H9 (cell line): ENCODE measurements at regions not wholly inside any gene's neighbourhood (a gene's known extent, or its start where the extent isn't known, plus 50 kb on each side); places are given as distances from the start of the nearest gene placed in this dataset.
A peak's percentile ranks its signal among the peaks of the same experiment; 100 is the strongest.

Experiments
- DNase-seq: peaks from one replicate; pipeline ENCODE4 v3.0.0-alpha.2; 2017
- H2AFZ ChIP-seq: one replicate; pipeline ENCODE4 v1.6.1; 2013; ENCODE audit warnings: mild to moderate bottlenecking, low read length, control low read depth, moderate library complexity
- H2AK5ac ChIP-seq: 2 replicates; pipeline ENCODE4 v1.6.1; 2013; ENCODE audit warnings: low read length, control low read depth, mixed read lengths; ENCODE audit not compliant: insufficient read length
- H2BK120ac ChIP-seq: one replicate; pipeline ENCODE4 v1.6.1; 2013; ENCODE audit warnings: low read depth, mild to moderate bottlenecking, low read length, control low read depth, inconsistent platforms; ENCODE audit not compliant: poor library complexity, severe bottlenecking
- H2BK12ac ChIP-seq: 2 replicates; pipeline ENCODE4 v1.6.1; 2013; ENCODE audit warnings: low read length, control low read depth, mixed read lengths, low read depth; ENCODE audit not compliant: insufficient read length
- H2BK15ac ChIP-seq: 2 replicates; pipeline ENCODE4 v1.6.1; 2013; ENCODE audit warnings: low read depth, low read length, control low read depth
- H2BK20ac ChIP-seq: one replicate; pipeline ENCODE4 v1.6.1; 2013; ENCODE audit warnings: low read depth, mild to moderate bottlenecking, low read length, control low read depth, inconsistent platforms; ENCODE audit not compliant: poor library complexity, severe bottlenecking
- H2BK5ac ChIP-seq: 2 replicates; pipeline ENCODE4 v1.6.1; 2013; ENCODE audit warnings: low read length, control low read depth, mixed read lengths; ENCODE audit not compliant: insufficient read length
- H3K14ac ChIP-seq: 2 replicates; pipeline ENCODE4 v1.6.1; 2013; ENCODE audit warnings: low read length, control low read depth; ENCODE audit not compliant: insufficient read depth
- H3K18ac ChIP-seq: 2 replicates; pipeline ENCODE4 v1.6.1; 2013; ENCODE audit warnings: low read depth, mild to moderate bottlenecking, mixed read lengths, low read length, control low read depth; ENCODE audit not compliant: insufficient read length
- H3K23ac ChIP-seq: 2 replicates; pipeline ENCODE4 v1.6.1; 2013; ENCODE audit warnings: low read length, control low read depth, mixed read lengths, low read depth; ENCODE audit not compliant: insufficient read length
- H3K23me2 ChIP-seq: 2 replicates; pipeline ENCODE4 v1.6.1; 2013; ENCODE audit warnings: low read depth, mild to moderate bottlenecking, mixed read lengths, low read length, control low read depth; ENCODE audit not compliant: insufficient read length, poor library complexity, severe bottlenecking
- H3K27ac ChIP-seq: 2 replicates; pipeline ENCODE4 v1.5.1; 2013; ENCODE audit warnings: low read length, control low read depth, mixed read lengths, low read depth; ENCODE audit not compliant: insufficient read length
- H3K27me3 ChIP-seq: 2 replicates; pipeline ENCODE4 v1.6.1; 2013; ENCODE audit warnings: low read length, control low read depth, inconsistent platforms; ENCODE audit not compliant: insufficient read depth
- H3K4ac ChIP-seq: 2 replicates; pipeline ENCODE4 v1.6.1; 2013; ENCODE audit warnings: low read depth, mild to moderate bottlenecking, control low read depth, inconsistent platforms, low read length, moderate library complexity
- H3K4me1 ChIP-seq: 2 replicates; pipeline ENCODE4 v1.6.1; 2013; ENCODE audit warnings: low read length, control low read depth, inconsistent platforms; ENCODE audit not compliant: insufficient read depth
- H3K4me2 ChIP-seq: 2 replicates; pipeline ENCODE4 v1.6.1; 2013; ENCODE audit warnings: low read length, control low read depth, mixed read lengths; ENCODE audit not compliant: insufficient read length, insufficient read depth
- H3K56ac ChIP-seq: 2 replicates; pipeline ENCODE4 v1.6.1; 2013; ENCODE audit warnings: low read depth, mild to moderate bottlenecking, mixed read lengths, low read length, control low read depth; ENCODE audit not compliant: insufficient read length
- H3K79me1 ChIP-seq: 2 replicates; pipeline ENCODE4 v1.6.1; 2013; ENCODE audit warnings: low read depth, mild to moderate bottlenecking, moderate library complexity, low read length, control low read depth, inconsistent platforms; ENCODE audit not compliant: insufficient read depth, poor library complexity, severe bottlenecking
- H3K79me2 ChIP-seq: 2 replicates; pipeline ENCODE4 v1.6.1; 2013; ENCODE audit warnings: low read length, control low read depth, inconsistent platforms; ENCODE audit not compliant: insufficient read depth
- H3K9ac ChIP-seq: 2 replicates; pipeline ENCODE4 v1.6.1; 2013; ENCODE audit warnings: low read length, control low read depth, mixed read lengths; ENCODE audit not compliant: insufficient read length; ENCODE audit errors: extremely low read depth
- H3K9me3 ChIP-seq: one replicate; pipeline ENCODE4 v1.6.1; 2013; ENCODE audit warnings: low read depth, low read length, inconsistent platforms; ENCODE audit not compliant: control insufficient read depth
- H3T11ph ChIP-seq: one replicate; pipeline ENCODE4 v1.6.1; 2013; ENCODE audit warnings: mild to moderate bottlenecking, low read length, control low read depth, inconsistent platforms
- H4K20me1 ChIP-seq: one replicate; pipeline ENCODE4 v1.6.1; 2013; ENCODE audit not compliant: control insufficient read depth, insufficient read length, insufficient read depth
- H4K5ac ChIP-seq: 2 replicates; pipeline ENCODE4 v1.6.1; 2013; ENCODE audit warnings: low read depth, mild to moderate bottlenecking, mixed read lengths, low read length, control low read depth; ENCODE audit not compliant: insufficient read length
- H4K8ac ChIP-seq: replicated peaks from 2 replicates; pipeline ENCODE4 v1.6.1; 2013; ENCODE audit warnings: low read length, control low read depth, mixed read lengths, low read depth; ENCODE audit not compliant: insufficient read length
- H4K91ac ChIP-seq: 2 replicates; pipeline ENCODE4 v1.6.1; 2013; ENCODE audit warnings: low read depth, mild to moderate bottlenecking, moderate library complexity, mixed read lengths, low read length, control low read depth; ENCODE audit not compliant: insufficient read length
- H3K27ac Mint-ChIP-seq, 3 experiments: 2 replicates in 2 of 3; 3 replicates in 1 of 3; pipeline ENCODE4 v1.8.0; 2020 to 2021; ENCODE audit warnings: mixed read lengths in 3 of 3, mild to moderate bottlenecking in 1 of 3, moderate library complexity in 1 of 3
- H3K27me3 Mint-ChIP-seq: 2 replicates; pipeline ENCODE4 v1.8.0; 2021; ENCODE audit warnings: low read depth, mild to moderate bottlenecking, moderate library complexity, mixed read lengths
- H3K36me3 Mint-ChIP-seq, 3 experiments: 2 replicates in 2 of 3; 3 replicates in 1 of 3; pipeline ENCODE4 v1.8.0; 2020 to 2021; ENCODE audit warnings: low read depth in 3 of 3, mixed read lengths in 3 of 3; ENCODE audit not compliant: insufficient read depth in 1 of 3
- H3K4me1 Mint-ChIP-seq, 2 experiments: 2 replicates each; pipeline ENCODE4 v1.8.0; 2020; ENCODE audit warnings: mixed read lengths in 2 of 2
- H3K4me3 Mint-ChIP-seq, 2 experiments: 2 replicates in 1 of 2; 3 replicates in 1 of 2; pipeline ENCODE4 v1.8.0; 2020 to 2021; ENCODE audit warnings: mild to moderate bottlenecking in 2 of 2, mixed read lengths in 2 of 2, moderate library complexity in 1 of 2
- H3K9me3 Mint-ChIP-seq, 2 experiments: 2 replicates in 1 of 2; 3 replicates in 1 of 2; pipeline ENCODE4 v1.8.0; 2020; ENCODE audit warnings: mild to moderate bottlenecking in 2 of 2, mixed read lengths in 2 of 2, moderate library complexity in 1 of 2
- WGBS: extraction: QIAGEN DNeasy Blood & Tissue Kit; methylation state at CpG from one replicate; pipeline ENCODE4 v1.1.7; 2013; ENCODE audit warnings: missing lambda C conversion rate, low lambda C conversion rate, mixed read lengths; ENCODE audit not compliant: insufficient read length; ENCODE audit errors: extremely low coverage; 5-methylcytosine and 5-hydroxymethylcytosine counted together
- TF ChIP-seq, protein P1 (sequence below): fragments of 200-600 bp; sonication (generic); conservative IDR thresholded peaks from 3 replicates; pipeline ENCODE4 v1.8.0; 2021; ENCODE audit warnings: antibody characterized with exemption, mild to moderate bottlenecking

DNA sequence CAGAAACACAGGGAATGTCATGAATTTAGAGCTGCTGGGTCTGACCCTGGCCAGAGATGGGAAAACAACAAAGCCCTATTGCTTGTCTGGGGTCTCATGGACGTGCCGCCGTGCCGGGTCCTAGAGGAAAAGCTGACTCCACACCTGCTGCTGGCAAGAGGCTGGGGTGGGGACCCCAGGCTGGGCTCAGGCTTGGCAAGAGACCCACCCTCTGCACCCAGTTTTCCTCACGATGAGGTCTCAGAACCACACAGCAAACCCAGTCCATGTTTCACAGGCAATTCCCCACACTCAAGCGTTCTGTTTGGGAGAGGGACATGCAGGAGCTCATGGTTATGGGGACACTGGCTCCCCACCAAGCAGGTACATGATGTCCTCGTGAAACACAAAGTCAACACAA lies 367.3 kb upstream of the SALL3 start:
- Histone ChIP-seq H4K91ac (no peak overlapping the region), H3K4me1 (no peaks in the 10 kb centered on the region), H3K9ac (no peak overlapping the region), H3K79me2 (no peaks in the 10 kb centered on the region), H4K20me1 (no peaks in the 10 kb centered on the region), H3K23ac (no peak overlapping the region), H3T11ph (no peak overlapping the region), H4K5ac (no peak overlapping the region), H3K9me3 (no peaks in the 10 kb centered on the region), H2BK20ac (no peak overlapping the region), H2BK15ac (no peak overlapping the region), H3K23me2 (no peaks in the 10 kb centered on the region), H3K4ac (no peak overlapping the region), H3K56ac (no peak overlapping the region), H2AK5ac (no peak overlapping the region), H3K27me3 (no peaks in the 10 kb centered on the region), H3K4me2 (no peak overlapping the region), H3K27ac (no peak overlapping the region), H4K8ac (no peak overlapping the region), H2BK5ac (no peak overlapping the region), H3K18ac (no peak overlapping the region), H2AFZ (no peak overlapping the region), H2BK120ac (no peak overlapping the region), H3K14ac (no peak overlapping the region; the same call in 1 of the 2 replicates), H3K79me1 (no peaks in the 10 kb centered on the region), H2BK12ac (no peak overlapping the region)
- DNase-seq: peak; percentile 12
- peaks cover 7 to 10% of the 10 kb centered on the region in 2 experiments; a peak in 4 of 5 replicates for H3K9me3 Mint-ChIP-seq
- no peak overlapping the region for H3K4me3 Mint-ChIP-seq
- 0 out of 4 replicates have a peak, but pooled peaks cover 0 to 5% of the 10 kb centered on the region in 2 experiments for H3K4me1 Mint-ChIP-seq
- H3K27ac Mint-ChIP-seq: no peak overlapping the region
- no peaks in the 10 kb centered on the region for H3K36me3 Mint-ChIP-seq
- TF ChIP-seq, protein P1, sequence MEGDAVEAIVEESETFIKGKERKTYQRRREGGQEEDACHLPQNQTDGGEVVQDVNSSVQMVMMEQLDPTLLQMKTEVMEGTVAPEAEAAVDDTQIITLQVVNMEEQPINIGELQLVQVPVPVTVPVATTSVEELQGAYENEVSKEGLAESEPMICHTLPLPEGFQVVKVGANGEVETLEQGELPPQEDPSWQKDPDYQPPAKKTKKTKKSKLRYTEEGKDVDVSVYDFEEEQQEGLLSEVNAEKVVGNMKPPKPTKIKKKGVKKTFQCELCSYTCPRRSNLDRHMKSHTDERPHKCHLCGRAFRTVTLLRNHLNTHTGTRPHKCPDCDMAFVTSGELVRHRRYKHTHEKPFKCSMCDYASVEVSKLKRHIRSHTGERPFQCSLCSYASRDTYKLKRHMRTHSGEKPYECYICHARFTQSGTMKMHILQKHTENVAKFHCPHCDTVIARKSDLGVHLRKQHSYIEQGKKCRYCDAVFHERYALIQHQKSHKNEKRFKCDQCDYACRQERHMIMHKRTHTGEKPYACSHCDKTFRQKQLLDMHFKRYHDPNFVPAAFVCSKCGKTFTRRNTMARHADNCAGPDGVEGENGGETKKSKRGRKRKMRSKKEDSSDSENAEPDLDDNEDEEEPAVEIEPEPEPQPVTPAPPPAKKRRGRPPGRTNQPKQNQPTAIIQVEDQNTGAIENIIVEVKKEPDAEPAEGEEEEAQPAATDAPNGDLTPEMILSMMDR: no peak
- WGBS: no CpG with 5 or more reads among the region's 7 CpGs
- peaks cover 2% of the 10 kb centered on the region; the same call in 1 of the 2 replicates for H3K27me3 Mint-ChIP-seq
